ENCODE measurements at regions not wholly inside any gene's neighbourhood (a gene's known extent, or its start where the extent isn't known, plus 50 kb on each side); places are given as distances from the start of the nearest gene placed in this dataset.

GRCh38 chr15:35994876-35995275, 448.9 kb upstream of the DPH6 start:
- H3K4me3 ChIP-seq (ENCODE audit: control insufficient read depth in 1 of 7, extremely low read depth in 1 of 7, insufficient read depth in 4 of 7, low read depth in 2 of 7, low read length in 6 of 7): no peak overlapping the region
- no peaks in the 10 kb centered on the region for H3K27me3 ChIP-seq (replicated peaks in 2 of 5; ENCODE audit: control insufficient read depth in 4 of 5, insufficient read depth in 5 of 5, low read length in 4 of 5)
- H3K36me3 ChIP-seq (ENCODE audit: control insufficient read depth in 4 of 4, insufficient read depth in 4 of 4, low read length in 3 of 4): no peaks in the 10 kb centered on the region
- no peak overlapping the region for H3K27ac ChIP-seq (ENCODE audit: insufficient read depth in 1 of 2, low read depth in 1 of 2, low read length in 2 of 2, poor library complexity in 1 of 2, severe bottlenecking in 2 of 2)
- H3K4me1 ChIP-seq (ENCODE audit: control extremely low read depth in 1 of 4, control insufficient read depth in 4 of 4, insufficient read depth in 4 of 4, low read length in 3 of 4): no peaks in the 10 kb centered on the region
- H3K9me3 ChIP-seq (ENCODE audit: control extremely low read depth in 1 of 5, control insufficient read depth in 4 of 5, insufficient read depth in 2 of 5, low read depth in 1 of 5, low read length in 4 of 5): no peaks in the 10 kb centered on the region
- ChIA-PET CTCF (interaction anchor here (1.3 kb wide), 1 partner anchor 15 kb away, joined by 3 read pairs; no protein-coding TSS in a partner anchor), POLR2A (no interaction called here)
- DNase-seq: no peak
- 100% methylated on average over 1 of the region's 1 CpG for WGBS (ENCODE audit: insufficient coverage)

GRCh38 chr15:35998663-35999602, 453.0 kb upstream of the DPH6 start:
- H3K4me1 ChIP-seq (ENCODE audit: control extremely low read depth in 1 of 4, control insufficient read depth in 4 of 4, insufficient read depth in 4 of 4, low read length in 3 of 4): no peaks in the 10 kb centered on the region

GRCh38 chr15:36004891-36005490, 459.0 kb upstream of the DPH6 start:
- Histone ChIP-seq H3K36me3 (ENCODE audit: control insufficient read depth in 4 of 4, insufficient read depth in 4 of 4, low read length in 3 of 4) (no peaks in the 10 kb centered on the region), H3K9me3 (ENCODE audit: control extremely low read depth in 1 of 5, control insufficient read depth in 4 of 5, insufficient read depth in 2 of 5, low read depth in 1 of 5, low read length in 4 of 5) (peaks cover 0 to 4% (median 2%) of the 10 kb centered on the region in 5 experiments), H3K27me3 (replicated peaks in 2 of 5; ENCODE audit: control insufficient read depth in 4 of 5, insufficient read depth in 5 of 5, low read length in 4 of 5) (no peaks in the 10 kb centered on the region), H3K4me3 (ENCODE audit: control insufficient read depth in 1 of 7, extremely low read depth in 1 of 7, insufficient read depth in 4 of 7, low read depth in 2 of 7, low read length in 6 of 7) (no peak overlapping the region), H3K4me1 (ENCODE audit: control extremely low read depth in 1 of 4, control insufficient read depth in 4 of 4, insufficient read depth in 4 of 4, low read length in 3 of 4) (no peaks in the 10 kb centered on the region), H3K27ac (ENCODE audit: insufficient read depth in 1 of 2, low read depth in 1 of 2, low read length in 2 of 2, poor library complexity in 1 of 2, severe bottlenecking in 2 of 2) (no peak overlapping the region)
- DNase-seq: no peak
- CTCF ChIA-PET: no interaction called here
- POLR2A ChIA-PET: no interaction called here
- 63% methylated on average over 2 of the region's 2 CpGs for WGBS (ENCODE audit: insufficient coverage)

More at GRCh38 chr15:35998663-35999602, 453.0 kb upstream of the DPH6 start:
- POLR2A ChIA-PET: no interaction called here
- Histone ChIP-seq H3K27me3 (replicated peaks in 2 of 5; ENCODE audit: control insufficient read depth in 4 of 5, insufficient read depth in 5 of 5, low read length in 4 of 5) (no peaks in the 10 kb centered on the region), H3K27ac (ENCODE audit: insufficient read depth in 1 of 2, low read depth in 1 of 2, low read length in 2 of 2, poor library complexity in 1 of 2, severe bottlenecking in 2 of 2) (no peak overlapping the region), H3K36me3 (ENCODE audit: control insufficient read depth in 4 of 4, insufficient read depth in 4 of 4, low read length in 3 of 4) (no peaks in the 10 kb centered on the region), H3K9me3 (ENCODE audit: control extremely low read depth in 1 of 5, control insufficient read depth in 4 of 5, insufficient read depth in 2 of 5, low read depth in 1 of 5, low read length in 4 of 5) (no peaks in the 10 kb centered on the region), H3K4me3 (ENCODE audit: control insufficient read depth in 1 of 7, extremely low read depth in 1 of 7, insufficient read depth in 4 of 7, low read depth in 2 of 7, low read length in 6 of 7) (no peak overlapping the region)
- DNase-seq: no peak
- 100% methylated on average over 1 of the region's 7 CpGs for WGBS (ENCODE audit: insufficient coverage)
- CTCF ChIA-PET: no interaction called here

GRCh38 chr15:36005542-36005941, 459.6 kb upstream of the DPH6 start:
- H3K27ac ChIP-seq (ENCODE audit: insufficient read depth in 1 of 2, low read depth in 1 of 2, low read length in 2 of 2, poor library complexity in 1 of 2, severe bottlenecking in 2 of 2): no peak overlapping the region
- ChIA-PET POLR2A (no interaction called here), CTCF (no interaction called here)

GRCh38 chr15:36007699-36008098, 461.7 kb upstream of the DPH6 start:
- no peaks in the 10 kb centered on the region for H3K27me3 ChIP-seq (replicated peaks in 2 of 5; ENCODE audit: control insufficient read depth in 4 of 5, insufficient read depth in 5 of 5, low read length in 4 of 5)
- no peak for DNase-seq
- ChIA-PET CTCF (interaction anchor here (1.1 kb wide), 1 partner anchor 15 kb away, joined by 3 read pairs; no protein-coding TSS in a partner anchor), POLR2A (no interaction called here)
- peaks cover 0 to 4% (median 2%) of the 10 kb centered on the region in 5 experiments for H3K9me3 ChIP-seq (ENCODE audit: control extremely low read depth in 1 of 5, control insufficient read depth in 4 of 5, insufficient read depth in 2 of 5, low read depth in 1 of 5, low read length in 4 of 5)
- 100% methylated on average over 1 of the region's 1 CpG for WGBS (ENCODE audit: insufficient coverage)
- H3K4me1 ChIP-seq (ENCODE audit: control extremely low read depth in 1 of 4, control insufficient read depth in 4 of 4, insufficient read depth in 4 of 4, low read length in 3 of 4): no peaks in the 10 kb centered on the region
- no peaks in the 10 kb centered on the region for H3K36me3 ChIP-seq (ENCODE audit: control insufficient read depth in 4 of 4, insufficient read depth in 4 of 4, low read length in 3 of 4)
- no peak overlapping the region for H3K27ac ChIP-seq (ENCODE audit: insufficient read depth in 1 of 2, low read depth in 1 of 2, low read length in 2 of 2, poor library complexity in 1 of 2, severe bottlenecking in 2 of 2)
- no peak overlapping the region for H3K4me3 ChIP-seq (ENCODE audit: control insufficient read depth in 1 of 7, extremely low read depth in 1 of 7, insufficient read depth in 4 of 7, low read depth in 2 of 7, low read length in 6 of 7)

More at GRCh38 chr15:36005542-36005941, 459.6 kb upstream of the DPH6 start:
- Histone ChIP-seq H3K36me3 (ENCODE audit: control insufficient read depth in 4 of 4, insufficient read depth in 4 of 4, low read length in 3 of 4) (no peaks in the 10 kb centered on the region), H3K27me3 (replicated peaks in 2 of 5; ENCODE audit: control insufficient read depth in 4 of 5, insufficient read depth in 5 of 5, low read length in 4 of 5) (no peaks in the 10 kb centered on the region), H3K9me3 (ENCODE audit: control extremely low read depth in 1 of 5, control insufficient read depth in 4 of 5, insufficient read depth in 2 of 5, low read depth in 1 of 5, low read length in 4 of 5) (peaks cover 0 to 4% (median 2%) of the 10 kb centered on the region in 5 experiments), H3K4me3 (ENCODE audit: control insufficient read depth in 1 of 7, extremely low read depth in 1 of 7, insufficient read depth in 4 of 7, low read depth in 2 of 7, low read length in 6 of 7) (no peak overlapping the region), H3K4me1 (ENCODE audit: control extremely low read depth in 1 of 4, control insufficient read depth in 4 of 4, insufficient read depth in 4 of 4, low read length in 3 of 4) (no peaks in the 10 kb centered on the region)
- WGBS (ENCODE audit: insufficient coverage): no CpG with 5 or more reads among the region's 2 CpGs
- no peak for DNase-seq

DNA sequence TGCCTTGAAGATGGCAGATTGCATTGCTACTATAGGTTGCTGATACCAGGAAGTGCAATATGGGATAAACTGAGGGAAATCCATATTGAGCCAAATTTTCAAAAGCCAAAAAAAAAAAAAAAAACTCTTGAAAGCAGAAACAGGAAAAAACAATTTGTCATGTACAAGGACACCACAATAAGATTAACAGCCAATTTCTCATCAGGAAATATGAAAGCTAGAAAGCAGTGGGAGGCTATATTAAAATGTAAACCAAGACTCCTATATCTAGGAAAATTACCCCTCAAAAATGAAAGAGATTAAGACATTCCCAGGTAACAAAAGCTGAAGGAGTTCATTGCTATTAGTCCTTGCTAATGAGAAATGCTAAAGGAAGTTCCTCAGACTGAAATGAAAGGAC, 462.8 kb upstream of the DPH6 start:
- no peak overlapping the region for H3K4me3 ChIP-seq (ENCODE audit: control insufficient read depth in 1 of 7, extremely low read depth in 1 of 7, insufficient read depth in 4 of 7, low read depth in 2 of 7, low read length in 6 of 7)
- no peak overlapping the region for H3K27ac ChIP-seq (ENCODE audit: insufficient read depth in 1 of 2, low read depth in 1 of 2, low read length in 2 of 2, poor library complexity in 1 of 2, severe bottlenecking in 2 of 2)
- H3K27me3 ChIP-seq (replicated peaks in 2 of 5; ENCODE audit: control insufficient read depth in 4 of 5, insufficient read depth in 5 of 5, low read length in 4 of 5): no peaks in the 10 kb centered on the region
- ChIA-PET CTCF (interaction anchor here (1.1 kb wide), 1 partner anchor 16 kb away, joined by 3 read pairs; no protein-coding TSS in a partner anchor), POLR2A (no interaction called here)
- no peak for DNase-seq
- no peaks in the 10 kb centered on the region for H3K36me3 ChIP-seq (ENCODE audit: control insufficient read depth in 4 of 4, insufficient read depth in 4 of 4, low read length in 3 of 4)
- H3K4me1 ChIP-seq (ENCODE audit: control extremely low read depth in 1 of 4, control insufficient read depth in 4 of 4, insufficient read depth in 4 of 4, low read length in 3 of 4): no peaks in the 10 kb centered on the region
- peaks cover 0 to 7% (median 2%) of the 10 kb centered on the region in 5 experiments for H3K9me3 ChIP-seq (ENCODE audit: control extremely low read depth in 1 of 5, control insufficient read depth in 4 of 5, insufficient read depth in 2 of 5, low read depth in 1 of 5, low read length in 4 of 5)

GRCh38 chr15:36024031-36024688, 478.2 kb upstream of the DPH6 start:
- Histone ChIP-seq H3K27ac (ENCODE audit: insufficient read depth in 1 of 2, low read depth in 1 of 2, low read length in 2 of 2, poor library complexity in 1 of 2, severe bottlenecking in 2 of 2) (no peak overlapping the region), H3K36me3 (ENCODE audit: control insufficient read depth in 4 of 4, insufficient read depth in 4 of 4, low read length in 3 of 4) (no peaks in the 10 kb centered on the region), H3K9me3 (ENCODE audit: control extremely low read depth in 1 of 5, control insufficient read depth in 4 of 5, insufficient read depth in 2 of 5, low read depth in 1 of 5, low read length in 4 of 5) (no peaks in the 10 kb centered on the region), H3K27me3 (replicated peaks in 2 of 5; ENCODE audit: control insufficient read depth in 4 of 5, insufficient read depth in 5 of 5, low read length in 4 of 5) (no peaks in the 10 kb centered on the region), H3K4me1 (ENCODE audit: control extremely low read depth in 1 of 4, control insufficient read depth in 4 of 4, insufficient read depth in 4 of 4, low read length in 3 of 4) (no peaks in the 10 kb centered on the region), H3K4me3 (ENCODE audit: control insufficient read depth in 1 of 7, extremely low read depth in 1 of 7, insufficient read depth in 4 of 7, low read depth in 2 of 7, low read length in 6 of 7) (no peak overlapping the region)
- 67% methylated on average over 2 of the region's 9 CpGs for WGBS (ENCODE audit: insufficient coverage)
- DNase-seq: no peak
- ChIA-PET POLR2A (no interaction called here), CTCF (no interaction called here)

Measured in common myeloid progenitor, CD34-positive (primary cell).